Sigmoid colon (tissue), 4 donors: ENCODE measurements at regions not wholly inside any gene's neighbourhood (a gene's known extent, or its start where the extent isn't known, plus 50 kb on each side); places are given as distances from the start of the nearest gene placed in this dataset.

Source experiments
- EP300 ChIP-seq, 4 donors: sonication (generic); formaldehyde crosslinking; IDR thresholded peaks; one replicate each; pipeline ENCODE4 v1.6.1; 2017; ENCODE audit warnings: antibody characterized with exemption in 4 of 4
- TF ChIP-seq, protein P1 (sequence below), 4 experiments: fragments of 450-650 bp in 3 of 4; fragments of 200-600 bp in 1 of 4; IDR thresholded peaks; one replicate each; pipeline ENCODE4 v1.5.1; 2016 to 2019; ENCODE audit warnings: antibody characterized with exemption in 4 of 4, mild to moderate bottlenecking in 3 of 4, moderate library complexity in 2 of 4

DNA sequence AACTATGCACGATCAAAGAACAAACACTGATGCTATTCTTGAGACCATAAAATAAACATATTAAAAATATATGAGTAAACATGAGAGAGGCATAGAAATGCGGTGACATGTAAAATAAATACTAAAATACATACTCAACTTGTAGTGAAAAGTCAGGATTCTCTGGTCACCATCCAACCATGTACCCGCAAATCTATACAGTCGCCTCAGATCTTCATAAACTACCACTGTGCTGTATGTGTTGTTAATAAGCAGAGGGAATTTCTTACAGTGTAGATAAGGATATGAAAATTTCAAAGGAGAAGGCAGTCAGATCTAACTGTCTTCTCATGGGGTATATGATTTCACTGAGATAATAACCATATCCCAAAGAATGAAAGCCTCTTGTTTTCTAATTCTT is 67.8 kb upstream of the FAM47B start:
- TF ChIP-seq, protein P1, sequence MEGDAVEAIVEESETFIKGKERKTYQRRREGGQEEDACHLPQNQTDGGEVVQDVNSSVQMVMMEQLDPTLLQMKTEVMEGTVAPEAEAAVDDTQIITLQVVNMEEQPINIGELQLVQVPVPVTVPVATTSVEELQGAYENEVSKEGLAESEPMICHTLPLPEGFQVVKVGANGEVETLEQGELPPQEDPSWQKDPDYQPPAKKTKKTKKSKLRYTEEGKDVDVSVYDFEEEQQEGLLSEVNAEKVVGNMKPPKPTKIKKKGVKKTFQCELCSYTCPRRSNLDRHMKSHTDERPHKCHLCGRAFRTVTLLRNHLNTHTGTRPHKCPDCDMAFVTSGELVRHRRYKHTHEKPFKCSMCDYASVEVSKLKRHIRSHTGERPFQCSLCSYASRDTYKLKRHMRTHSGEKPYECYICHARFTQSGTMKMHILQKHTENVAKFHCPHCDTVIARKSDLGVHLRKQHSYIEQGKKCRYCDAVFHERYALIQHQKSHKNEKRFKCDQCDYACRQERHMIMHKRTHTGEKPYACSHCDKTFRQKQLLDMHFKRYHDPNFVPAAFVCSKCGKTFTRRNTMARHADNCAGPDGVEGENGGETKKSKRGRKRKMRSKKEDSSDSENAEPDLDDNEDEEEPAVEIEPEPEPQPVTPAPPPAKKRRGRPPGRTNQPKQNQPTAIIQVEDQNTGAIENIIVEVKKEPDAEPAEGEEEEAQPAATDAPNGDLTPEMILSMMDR (IDR thresholded peaks at IDR 0.05): no peak
- no peak for TF ChIP-seq EP300 (IDR thresholded peaks at IDR 0.05)
